ENCODE measurements at regions not wholly inside any gene's neighbourhood (a gene's known extent, or its start where the extent isn't known, plus 50 kb on each side); places are given as distances from the start of the nearest gene placed in this dataset.

- no peak for DNase-seq
Measured at GRCh38 chr2:71951718-71952404, 195.8 kb downstream of the CYP26B1 start.

- no peak for DNase-seq
Measured at GRCh38 chr2:71951083-71951468, 196.6 kb downstream of the CYP26B1 start.

- DNase-seq = no peak
Measured at GRCh38 chr2:71950256-71951082, 197.2 kb downstream of the CYP26B1 start.

- DNase-seq = no peak
Measured at GRCh38 chr2:71949537-71949798, 198.2 kb downstream of the CYP26B1 start.

- no peak for DNase-seq
Measured at GRCh38 chr2:71948781-71949536, 198.7 kb downstream of the CYP26B1 start.

- no peak for DNase-seq
Measured at GRCh38 chr2:71947809-71948208, 199.9 kb downstream of the CYP26B1 start.

GRCh38 chr2:71945603-71945959 is 202.1 kb downstream of the CYP26B1 start:
- no peak for DNase-seq

- no peak for DNase-seq
Measured at GRCh38 chr2:71944806-71945602, 202.7 kb downstream of the CYP26B1 start.

GRCh38 chr2:71944183-71944550 is 203.5 kb downstream of the CYP26B1 start:
- DNase-seq = no peak

GRCh38 chr2:71943238-71944182 is 204.2 kb downstream of the CYP26B1 start:
- no peak for DNase-seq

- DNase-seq = no peak
Measured at GRCh38 chr2:71941726-71942525, 205.7 kb downstream of the CYP26B1 start.

- no peak for DNase-seq
Measured at GRCh38 chr2:71940695-71941094, 207.0 kb downstream of the CYP26B1 start.

GRCh38 chr2:71939588-71940535 is 207.8 kb downstream of the CYP26B1 start:
- DNase-seq = no peak

- no peak for DNase-seq
Measured at GRCh38 chr2:71938659-71939587, 208.7 kb downstream of the CYP26B1 start.

GRCh38 chr2:71938108-71938507 is 209.6 kb downstream of the CYP26B1 start:
- DNase-seq = no peak

- DNase-seq = no peak
Measured at GRCh38 chr2:71937396-71937795, 210.3 kb downstream of the CYP26B1 start.

- DNase-seq = no peak
Measured at GRCh38 chr2:71936076-71937030, 211.3 kb downstream of the CYP26B1 start.
